Skeletal muscle tissue (tissue), 3 donors: ENCODE measurements at regions not wholly inside any gene's neighbourhood (a gene's known extent, or its start where the extent isn't known, plus 50 kb on each side); places are given as distances from the start of the nearest gene placed in this dataset.

Experiments
- H3K27ac ChIP-seq: one replicate; pipeline ENCODE4 v1.7.0; 2013; ENCODE audit warnings: mild to moderate bottlenecking, low read depth, low read length, inconsistent platforms
- H3K27me3 ChIP-seq, 3 donors: one replicate each; pipeline ENCODE4 v1.7.0; 2013; ENCODE audit warnings: low read length in 3 of 3; ENCODE audit not compliant: control insufficient read depth in 3 of 3, insufficient read depth in 3 of 3
- H3K36me3 ChIP-seq, 3 donors: one replicate each; pipeline ENCODE4 v1.7.0; 2013; ENCODE audit warnings: low read length in 3 of 3; ENCODE audit not compliant: control insufficient read depth in 3 of 3, insufficient read depth in 3 of 3
- H3K4me1 ChIP-seq, 3 donors: one replicate each; pipeline ENCODE4 v1.7.0; 2013; ENCODE audit warnings: low read length in 3 of 3, mild to moderate bottlenecking in 3 of 3; ENCODE audit not compliant: control insufficient read depth in 3 of 3, insufficient read depth in 3 of 3
- H3K4me3 ChIP-seq, 3 donors: one replicate each; pipeline ENCODE4 v1.7.0; 2013; ENCODE audit warnings: low read length in 3 of 3
- H3K9ac ChIP-seq, 3 donors: one replicate each; pipeline ENCODE4 v1.7.0; 2013; ENCODE audit warnings: low read length in 3 of 3, mild to moderate bottlenecking in 3 of 3, moderate library complexity in 2 of 3, low read depth in 1 of 3
- H3K9me3 ChIP-seq, 3 donors: one replicate each; pipeline ENCODE4 v1.7.0; 2013; ENCODE audit warnings: low read length in 3 of 3; ENCODE audit not compliant: control insufficient read depth in 3 of 3
- donor health status: Osteomylitis.

GRCh38 chr16:9184354-9184690 is 92.9 kb downstream of the HAPSTR1 start:
- no peaks in the 10 kb centered on the region for H3K4me1 ChIP-seq
- H3K9ac ChIP-seq, result no peak overlapping the region
- H3K4me3 ChIP-seq, result no peak overlapping the region
- H3K27me3 ChIP-seq, result no peaks in the 10 kb centered on the region
- H3K27ac ChIP-seq, result no peak overlapping the region
- H3K9me3 ChIP-seq, result no peaks in the 10 kb centered on the region
- H3K36me3 ChIP-seq, result no peaks in the 10 kb centered on the region

GRCh38 chr16:9185381-9185780 is 93.9 kb downstream of the HAPSTR1 start:
- no peaks in the 10 kb centered on the region for H3K4me1 ChIP-seq
- H3K9ac ChIP-seq, result no peak overlapping the region
- no peaks in the 10 kb centered on the region for H3K9me3 ChIP-seq
- H3K4me3 ChIP-seq, result no peak overlapping the region
- no peak overlapping the region for H3K27ac ChIP-seq
- H3K36me3 ChIP-seq, result no peaks in the 10 kb centered on the region
- no peaks in the 10 kb centered on the region for H3K27me3 ChIP-seq

GRCh38 chr16:9186061-9186460 is 94.6 kb downstream of the HAPSTR1 start:
- H3K4me1 ChIP-seq, result no peaks in the 10 kb centered on the region
- H3K9ac ChIP-seq, result no peak overlapping the region
- no peak overlapping the region for H3K27ac ChIP-seq
- no peaks in the 10 kb centered on the region for H3K9me3 ChIP-seq
- no peaks in the 10 kb centered on the region for H3K27me3 ChIP-seq
- no peaks in the 10 kb centered on the region for H3K36me3 ChIP-seq
- H3K4me3 ChIP-seq, result no peak overlapping the region

DNA sequence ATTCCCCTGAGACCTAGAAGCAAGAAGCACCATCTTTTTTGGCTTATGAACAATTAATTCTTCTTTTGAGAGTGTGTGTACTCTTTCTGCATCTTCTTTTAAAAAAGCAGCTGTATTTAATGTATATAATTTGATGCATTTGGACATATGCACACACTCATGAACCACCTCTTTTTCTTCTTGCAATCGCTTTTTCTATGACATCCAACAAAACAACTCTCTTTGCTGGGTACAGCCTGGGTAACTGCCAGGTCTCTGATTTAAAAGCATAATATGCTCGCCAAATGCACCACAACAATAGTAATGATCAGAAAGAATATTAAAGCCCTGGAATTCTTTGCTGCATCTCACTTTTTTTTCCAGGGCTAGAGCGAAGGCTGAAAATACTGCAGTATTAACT is 97.3 kb downstream of the HAPSTR1 start:
- no peaks in the 10 kb centered on the region for H3K9me3 ChIP-seq
- H3K27me3 ChIP-seq, result no peaks in the 10 kb centered on the region
- no peak overlapping the region for H3K9ac ChIP-seq
- no peaks in the 10 kb centered on the region for H3K4me1 ChIP-seq
- no peak overlapping the region for H3K27ac ChIP-seq
- no peaks in the 10 kb centered on the region for H3K36me3 ChIP-seq
- no peak overlapping the region for H3K4me3 ChIP-seq

DNA sequence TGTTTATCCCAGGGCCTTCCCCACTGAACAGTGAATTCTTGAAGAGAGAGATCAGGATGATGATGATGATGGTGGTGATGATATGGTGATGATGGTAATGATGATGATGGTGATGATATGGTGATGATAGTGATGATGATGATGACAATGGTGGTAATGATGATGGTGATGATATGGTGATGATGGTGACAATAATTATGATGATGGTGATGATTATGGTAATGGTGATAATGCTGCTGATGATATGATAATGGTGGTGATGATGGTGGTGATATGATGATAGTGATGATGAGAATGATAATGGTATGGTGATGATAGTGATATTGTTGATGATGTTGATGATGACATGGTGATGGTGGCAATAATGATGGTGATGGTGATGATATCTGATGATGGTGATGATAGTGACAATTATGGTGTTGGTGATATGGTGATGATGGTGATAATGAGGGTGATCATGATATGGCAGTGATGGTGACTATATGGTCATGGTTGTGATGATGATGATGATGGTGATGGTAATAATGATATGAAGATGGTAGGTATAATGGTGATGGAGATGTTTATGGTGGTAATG is 99.9 kb downstream of the HAPSTR1 start:
- Histone ChIP-seq H3K4me3 (no peak overlapping the region), H3K27me3 (no peaks in the 10 kb centered on the region), H3K36me3 (no peaks in the 10 kb centered on the region), H3K4me1 (no peaks in the 10 kb centered on the region), H3K9me3 (no peaks in the 10 kb centered on the region), H3K27ac (no peak overlapping the region), H3K9ac (no peak overlapping the region)

- H3K4me1 ChIP-seq, result no peaks in the 10 kb centered on the region
- H3K27ac ChIP-seq, result no peak overlapping the region
- no peaks in the 10 kb centered on the region for H3K27me3 ChIP-seq
- H3K9ac ChIP-seq, result no peak overlapping the region
- no peaks in the 10 kb centered on the region for H3K9me3 ChIP-seq
- H3K4me3 ChIP-seq, result no peak overlapping the region
- no peaks in the 10 kb centered on the region for H3K36me3 ChIP-seq
Observed at GRCh38 chr16:9192746-9193145, 101.3 kb downstream of the HAPSTR1 start.

- H3K4me1 ChIP-seq, result no peaks in the 10 kb centered on the region
- H3K36me3 ChIP-seq, result no peaks in the 10 kb centered on the region
- no peak overlapping the region for H3K9ac ChIP-seq
- no peaks in the 10 kb centered on the region for H3K9me3 ChIP-seq
- no peak overlapping the region for H3K4me3 ChIP-seq
- no peaks in the 10 kb centered on the region for H3K27me3 ChIP-seq
- H3K27ac ChIP-seq, result no peak overlapping the region
Observed at GRCh38 chr16:9195287-9195686, 103.8 kb downstream of the HAPSTR1 start.

GRCh38 chr16:9197957-9198661 is 106.7 kb downstream of the HAPSTR1 start:
- Histone ChIP-seq H3K9me3 (no peaks in the 10 kb centered on the region), H3K27ac (no peak overlapping the region), H3K9ac (no peak overlapping the region), H3K36me3 (no peaks in the 10 kb centered on the region), H3K4me1 (no peaks in the 10 kb centered on the region), H3K4me3 (no peak overlapping the region), H3K27me3 (no peaks in the 10 kb centered on the region)

DNA sequence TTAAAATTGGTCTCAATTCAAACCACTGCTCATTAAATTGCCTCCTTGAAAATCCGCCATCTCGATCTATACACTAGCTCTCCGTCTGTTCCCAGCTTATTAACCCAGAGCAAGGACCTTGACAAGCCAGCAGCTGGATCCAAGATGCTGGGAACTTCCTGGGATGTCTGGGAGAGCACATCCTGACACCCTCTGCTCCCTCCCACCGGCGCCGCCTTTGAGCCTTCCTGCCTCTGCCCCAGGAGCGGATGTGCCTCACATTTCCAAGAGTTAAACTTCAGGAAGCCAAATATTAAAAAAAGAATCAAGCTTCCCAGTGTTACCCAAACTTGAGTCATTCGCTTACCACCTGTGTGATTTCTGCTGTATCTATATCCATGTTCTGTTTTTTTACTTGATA is 107.9 kb downstream of the HAPSTR1 start:
- Histone ChIP-seq H3K9me3 (no peaks in the 10 kb centered on the region), H3K36me3 (no peaks in the 10 kb centered on the region), H3K27ac (no peak overlapping the region), H3K4me3 (no peak overlapping the region), H3K27me3 (no peaks in the 10 kb centered on the region), H3K4me1 (no peaks in the 10 kb centered on the region), H3K9ac (no peak overlapping the region)

GRCh38 chr16:9199751-9200150 is 108.3 kb downstream of the HAPSTR1 start:
- Histone ChIP-seq H3K4me3 (no peak overlapping the region), H3K27me3 (no peaks in the 10 kb centered on the region), H3K27ac (no peak overlapping the region), H3K36me3 (no peaks in the 10 kb centered on the region), H3K4me1 (no peaks in the 10 kb centered on the region), H3K9me3 (no peaks in the 10 kb centered on the region), H3K9ac (no peak overlapping the region)
